Activated T-cell treated with anti-CD3 and anti-CD28 coated beads for 24 hours (primary cell): ENCODE measurements at regions not wholly inside any gene's neighbourhood (a gene's known extent, or its start where the extent isn't known, plus 50 kb on each side); places are given as distances from the start of the nearest gene placed in this dataset.
"Not testable (repeated sequence)": the region's sequence is repeated elsewhere in the genome, so short reads cannot be mapped to it uniquely, and the experiment has no call there.

Experiments used
- DNase-seq: peaks from one replicate; pipeline ENCODE4 v3.0.0-alpha.2; 2020; ENCODE audit warnings: low read depth

GRCh38 chr12:124673801-124674617, 106.6 kb upstream of the NCOR2 start:
- no peak for DNase-seq

- DNase-seq: not testable (repeated sequence)
Measured at GRCh38 chr12:124669271-124669721, 101.9 kb upstream of the NCOR2 start.

- no peak for DNase-seq
Measured at GRCh38 chr12:124668602-124669001, 101.2 kb upstream of the NCOR2 start.

- no peak for DNase-seq
Measured at GRCh38 chr12:124667506-124668326, 100.3 kb upstream of the NCOR2 start.

GRCh38 chr12:124666722-124667259, 99.4 kb upstream of the NCOR2 start:
- no peak for DNase-seq

- no peak for DNase-seq
Measured at GRCh38 chr12:124665511-124665910, 98.1 kb upstream of the NCOR2 start.

GRCh38 chr12:124664395-124665111, 97.1 kb upstream of the NCOR2 start:
- no peak for DNase-seq

GRCh38 chr12:124663771-124664366, 96.5 kb upstream of the NCOR2 start:
- no peak for DNase-seq

- no peak for DNase-seq
Measured at GRCh38 chr12:124663206-124663605, 95.8 kb upstream of the NCOR2 start.

- DNase-seq: no peak
Measured at GRCh38 chr12:124661341-124661740, 93.9 kb upstream of the NCOR2 start.

GRCh38 chr12:124660851-124661250, 93.4 kb upstream of the NCOR2 start:
- DNase-seq: no peak

- DNase-seq: no peak
Measured at GRCh38 chr12:124658806-124659402, 91.5 kb upstream of the NCOR2 start.

GRCh38 chr12:124658302-124658701, 90.9 kb upstream of the NCOR2 start:
- no peak for DNase-seq

- DNase-seq: no peak
Measured at GRCh38 chr12:124656947-124657434, 89.6 kb upstream of the NCOR2 start.

GRCh38 chr12:124655698-124656516, 88.5 kb upstream of the NCOR2 start:
- no peak for DNase-seq

- no peak for DNase-seq
Measured at GRCh38 chr12:124655048-124655697, 87.8 kb upstream of the NCOR2 start.

- DNase-seq: no peak
Measured at GRCh38 chr12:124654666-124655047, 87.2 kb upstream of the NCOR2 start.

GRCh38 chr12:124653169-124653931, 85.9 kb upstream of the NCOR2 start:
- DNase-seq: no peak

GRCh38 chr12:124652661-124653060, 85.2 kb upstream of the NCOR2 start:
- DNase-seq: no peak
